Right cardiac atrium (tissue), 5 donors: ENCODE measurements at regions not wholly inside any gene's neighbourhood (a gene's known extent, or its start where the extent isn't known, plus 50 kb on each side); places are given as distances from the start of the nearest gene placed in this dataset.

ENCODE experiments used
- ATAC-seq, 2 donors: fragments of 200-7000 bp; cut with Tn5 transposase; one replicate each; pipeline versions ENCODE4 v1.8.0 to v1.9.1; 2020; ENCODE audit warnings: moderate library complexity in 2 of 2, mild to moderate bottlenecking in 1 of 2
- DNase-seq, 3 donors: peaks; one replicate each; pipeline ENCODE4 v3.0.0-alpha.2; 2020
- H3K27ac ChIP-seq: one replicate; pipeline ENCODE4 v1.5.1; 2013; ENCODE audit warnings: mild to moderate bottlenecking, low read length, control low read depth, moderate library complexity
- H3K27me3 ChIP-seq: one replicate; pipeline ENCODE4 v1.6.1; 2013; ENCODE audit not compliant: control insufficient read depth, insufficient read depth
- H3K4me1 ChIP-seq: one replicate; pipeline ENCODE4 v1.6.1; 2013; ENCODE audit warnings: low read length; ENCODE audit not compliant: control insufficient read depth, insufficient read depth
- H3K4me3 ChIP-seq: one replicate; pipeline ENCODE4 v1.5.1; 2013; ENCODE audit warnings: low read length, control low read depth
- H3K9me3 ChIP-seq: one replicate; pipeline ENCODE4 v1.6.1; 2013; ENCODE audit warnings: low read length; ENCODE audit not compliant: control insufficient read depth
- WGBS: extraction: QIAGEN DNeasy Blood & Tissue Kit; methylation state at CpG from one replicate; pipeline ENCODE4 v1.1.7; 2013; 5-methylcytosine and 5-hydroxymethylcytosine counted together
- intact Hi-C, 4 donors: fragments of 100-400 bp; cut with DNase I; formaldehyde crosslinking; loops; one replicate each; pipeline versions ENCODE4 v1.11.0 to v1.14.0; 2022 to 2023
- donor health status: healthy with polysubstance abuse.
- donor health status: DM: no; HTN: yes; CAD: no.
- donor health status: DM: no; HTN: no; CAD: no.
- donor health status: DM: no; HTN: yes; CAD: no; lungs with severe emphysema.
- donor health status: DM: yes; HTN: yes; CAD: no.

GRCh38 chr17:77352441-77352840 is 211.7 kb downstream of the SEC14L1 start:
- Histone ChIP-seq H3K9me3 (no peaks in the 10 kb centered on the region), H3K4me1 (peaks cover 12% of the 10 kb centered on the region), H3K27me3 (no peaks in the 10 kb centered on the region), H3K27ac (no peak overlapping the region), H3K4me3 (no peak overlapping the region)
- intact Hi-C loops, result no loop called here
- DNase-seq, result no peak
- WGBS, result 97% methylated on average over 10 of the region's 10 CpGs
- no peak for ATAC-seq

DNA sequence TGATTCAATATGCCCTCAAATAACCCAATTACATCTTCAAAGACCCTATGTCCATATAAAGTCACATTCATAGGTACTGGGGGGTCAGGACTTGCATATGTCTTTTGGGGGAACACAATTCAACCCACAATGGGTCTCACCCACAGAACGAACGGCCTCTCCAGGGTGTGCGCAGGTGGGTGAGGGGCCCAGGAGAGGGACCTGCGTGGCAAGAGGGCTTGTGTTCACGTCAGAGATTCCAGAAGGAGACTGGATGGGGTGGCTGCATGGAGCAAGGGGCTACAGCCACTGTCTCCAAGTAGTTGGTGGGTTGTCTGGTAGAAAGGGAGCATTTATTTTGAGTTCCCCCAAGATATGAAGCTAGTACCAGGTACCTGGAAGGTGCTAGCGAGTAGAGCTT is 212.2 kb downstream of the SEC14L1 start:
- intact Hi-C loops, result no loop called here
- no peak for DNase-seq
- 98% methylated on average over 6 of the region's 6 CpGs for WGBS
- no peak for ATAC-seq
- no peaks in the 10 kb centered on the region for H3K27me3 ChIP-seq
- no peaks in the 10 kb centered on the region for H3K9me3 ChIP-seq
- peaks cover 12% of the 10 kb centered on the region for H3K4me1 ChIP-seq
- no peak overlapping the region for H3K27ac ChIP-seq
- H3K4me3 ChIP-seq, result no peak overlapping the region

GRCh38 chr17:77353684-77354419 is 213.1 kb downstream of the SEC14L1 start:
- peaks cover 12% of the 10 kb centered on the region for H3K4me1 ChIP-seq
- no peak overlapping the region for H3K27ac ChIP-seq
- H3K4me3 ChIP-seq, result no peak overlapping the region
- no peaks in the 10 kb centered on the region for H3K9me3 ChIP-seq
- DNase-seq (no peak), ATAC-seq (no peak)
- WGBS, result 79% methylated on average over 15 of the region's 15 CpGs
- H3K27me3 ChIP-seq, result no peaks in the 10 kb centered on the region
- intact Hi-C loops, result no loop called here

GRCh38 chr17:77354420-77354669 is 213.6 kb downstream of the SEC14L1 start:
- peaks cover 12% of the 10 kb centered on the region for H3K4me1 ChIP-seq

DNA sequence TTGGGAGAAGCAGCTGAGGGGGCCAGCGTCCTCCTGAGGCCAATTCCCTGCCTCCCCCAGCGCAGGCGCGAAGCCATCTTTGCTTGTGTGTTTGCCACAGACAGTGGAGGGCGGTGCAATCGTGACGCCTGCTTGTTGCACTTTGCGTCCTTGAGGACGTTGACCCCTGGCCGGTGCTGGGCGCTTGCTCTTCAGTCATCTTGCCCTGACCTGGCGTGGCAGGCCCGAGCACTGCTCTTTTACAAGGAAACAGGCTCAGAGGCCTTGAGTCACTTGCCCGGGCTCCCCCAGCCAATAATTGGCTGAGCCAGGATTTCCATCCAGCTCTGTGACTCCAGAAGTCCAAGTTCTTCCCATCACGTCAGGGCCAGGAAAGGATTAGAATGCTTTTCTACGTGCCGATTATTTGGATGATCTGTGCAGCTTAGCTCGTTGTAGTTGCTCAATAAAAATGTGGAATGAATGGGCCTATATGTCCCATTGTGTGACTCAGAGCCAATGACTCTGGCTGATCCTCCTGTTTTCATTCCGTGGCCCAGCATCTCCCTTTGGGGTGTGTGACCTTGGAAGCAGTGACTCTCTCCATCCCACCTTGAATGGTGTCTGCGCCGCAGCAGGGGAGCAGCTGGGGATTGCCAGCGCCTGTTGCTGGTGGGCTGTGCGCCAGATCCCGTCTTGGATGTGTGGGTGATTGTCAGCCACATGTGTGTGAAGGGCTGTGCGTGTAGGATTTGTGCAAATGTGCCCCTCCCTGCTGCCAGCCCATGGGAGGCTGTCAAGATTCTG is 214.1 kb downstream of the SEC14L1 start:
- no peak overlapping the region for H3K4me3 ChIP-seq
- 66% methylated on average over 25 of the region's 25 CpGs for WGBS
- intact Hi-C loops, result no loop called here
- DNase-seq (peak; percentile 89 to 93 (median 93)), ATAC-seq (peak; percentile 62 to 67)
- no peaks in the 10 kb centered on the region for H3K9me3 ChIP-seq
- H3K27ac ChIP-seq, result peak overlapping the region; percentile 8
- peaks cover 12% of the 10 kb centered on the region for H3K4me1 ChIP-seq
- H3K27me3 ChIP-seq, result no peaks in the 10 kb centered on the region

More at GRCh38 chr17:77354420-77354669, 213.6 kb downstream of the SEC14L1 start:
- no peak for DNase-seq
- 78% methylated on average over 5 of the region's 5 CpGs for WGBS
- Histone ChIP-seq H3K4me3 (no peak overlapping the region), H3K27ac (no peak overlapping the region), H3K27me3 (no peaks in the 10 kb centered on the region), H3K9me3 (no peaks in the 10 kb centered on the region)
- intact Hi-C loops, result no loop called here
- ATAC-seq, result no peak

DNA sequence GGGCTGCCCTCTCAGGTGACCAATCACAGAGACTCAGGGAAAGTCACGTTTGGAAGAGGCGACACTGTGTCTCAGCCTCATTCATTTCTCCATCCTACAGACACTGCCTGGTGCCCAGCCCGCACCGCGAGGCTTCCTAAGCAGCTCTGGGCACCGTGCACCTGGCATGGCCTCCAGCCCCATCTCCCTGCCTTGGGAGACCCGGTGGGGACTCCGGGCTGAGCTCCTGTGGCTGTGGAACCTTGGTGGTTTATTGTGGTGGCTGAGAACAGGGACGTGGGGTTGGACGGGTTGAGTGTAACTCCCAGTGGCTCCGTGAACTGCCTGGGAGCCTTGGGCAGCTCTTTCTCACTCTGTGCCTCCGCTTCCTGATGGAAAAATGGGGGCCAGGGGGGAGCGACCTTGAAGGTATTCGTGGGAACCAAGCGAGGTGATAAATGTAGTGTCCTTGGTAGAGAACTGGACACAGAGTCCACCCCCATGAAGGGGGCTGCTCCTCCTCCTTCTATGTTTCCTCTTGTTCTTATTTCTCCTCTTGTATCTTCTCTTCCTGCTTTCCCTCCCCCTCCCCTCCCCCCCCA is 215.4 kb downstream of the SEC14L1 start:
- 81% methylated on average over 15 of the region's 15 CpGs for WGBS
- H3K27ac ChIP-seq, result no peak overlapping the region
- H3K9me3 ChIP-seq, result no peaks in the 10 kb centered on the region
- peaks cover 6% of the 10 kb centered on the region for H3K4me1 ChIP-seq
- intact Hi-C loops, result no loop called here
- no peak overlapping the region for H3K4me3 ChIP-seq
- no peaks in the 10 kb centered on the region for H3K27me3 ChIP-seq
- DNase-seq (no peak), ATAC-seq (no peak)

DNA sequence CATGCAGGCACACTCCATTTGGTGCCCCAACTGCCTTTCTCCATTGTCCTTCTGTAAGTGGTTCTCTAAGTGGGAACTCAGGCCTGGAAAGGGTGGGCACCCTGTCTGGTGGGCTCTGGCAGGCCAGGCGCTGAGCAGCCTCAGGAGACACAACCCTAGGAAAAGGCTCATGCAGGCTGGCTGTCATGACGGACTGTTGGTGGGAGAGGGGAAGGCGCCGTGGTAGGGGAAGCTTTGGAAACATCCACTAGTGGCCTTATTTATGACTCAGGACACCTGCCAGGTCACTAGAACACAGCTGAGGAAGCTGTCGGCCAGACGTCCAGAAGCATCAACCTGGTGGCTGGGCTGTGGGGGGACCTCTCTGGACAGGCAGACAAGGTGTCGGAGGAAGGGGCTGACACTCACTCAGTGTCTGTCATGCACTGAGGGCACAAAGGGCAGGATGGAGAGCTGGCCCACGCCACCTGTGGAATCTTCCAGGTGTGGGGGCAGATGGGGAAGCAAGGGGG is 216.0 kb downstream of the SEC14L1 start:
- DNase-seq, result no peak
- H3K27ac ChIP-seq, result no peak overlapping the region
- H3K9me3 ChIP-seq, result no peaks in the 10 kb centered on the region
- H3K27me3 ChIP-seq, result no peaks in the 10 kb centered on the region
- WGBS, result 79% methylated on average over 8 of the region's 8 CpGs
- ATAC-seq, result no peak
- intact Hi-C loops, result no loop called here
- H3K4me1 ChIP-seq, result peaks cover 6% of the 10 kb centered on the region
- no peak overlapping the region for H3K4me3 ChIP-seq

GRCh38 chr17:77358801-77359200 is 218.0 kb downstream of the SEC14L1 start:
- Histone ChIP-seq H3K27me3 (no peaks in the 10 kb centered on the region), H3K27ac (no peak overlapping the region), H3K4me1 (peaks cover 9% of the 10 kb centered on the region), H3K4me3 (no peak overlapping the region), H3K9me3 (no peaks in the 10 kb centered on the region)
- intact Hi-C loops, result no loop called here
- no peak for DNase-seq
- 71% methylated on average over 7 of the region's 7 CpGs for WGBS
- ATAC-seq, result no peak

DNA sequence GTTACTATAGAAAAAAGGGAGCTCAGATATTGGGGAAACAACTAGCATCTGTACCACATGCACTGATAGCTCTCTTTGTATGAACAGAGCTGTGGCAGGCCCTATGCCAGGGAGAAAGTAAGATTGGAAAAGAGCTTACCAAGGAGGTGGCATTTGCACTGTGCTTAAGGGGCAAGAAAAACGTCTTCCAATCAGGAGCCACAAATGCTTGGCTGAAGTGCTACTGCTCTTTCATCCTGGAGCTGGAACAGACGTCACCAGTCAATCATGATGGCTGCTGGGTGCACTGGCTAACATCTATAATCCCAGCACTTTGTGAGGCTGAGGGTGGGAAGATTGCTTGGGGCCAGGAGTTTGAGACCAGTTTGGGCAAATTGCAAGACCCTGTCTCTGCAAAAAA is 218.5 kb downstream of the SEC14L1 start:
- no peak for DNase-seq
- Histone ChIP-seq H3K27me3 (no peaks in the 10 kb centered on the region), H3K4me3 (no peak overlapping the region), H3K4me1 (peaks cover 6% of the 10 kb centered on the region), H3K9me3 (no peaks in the 10 kb centered on the region), H3K27ac (no peak overlapping the region)
- WGBS, result 56% methylated on average over 2 of the region's 2 CpGs
- intact Hi-C loops, result no loop called here
- no peak for ATAC-seq

DNA sequence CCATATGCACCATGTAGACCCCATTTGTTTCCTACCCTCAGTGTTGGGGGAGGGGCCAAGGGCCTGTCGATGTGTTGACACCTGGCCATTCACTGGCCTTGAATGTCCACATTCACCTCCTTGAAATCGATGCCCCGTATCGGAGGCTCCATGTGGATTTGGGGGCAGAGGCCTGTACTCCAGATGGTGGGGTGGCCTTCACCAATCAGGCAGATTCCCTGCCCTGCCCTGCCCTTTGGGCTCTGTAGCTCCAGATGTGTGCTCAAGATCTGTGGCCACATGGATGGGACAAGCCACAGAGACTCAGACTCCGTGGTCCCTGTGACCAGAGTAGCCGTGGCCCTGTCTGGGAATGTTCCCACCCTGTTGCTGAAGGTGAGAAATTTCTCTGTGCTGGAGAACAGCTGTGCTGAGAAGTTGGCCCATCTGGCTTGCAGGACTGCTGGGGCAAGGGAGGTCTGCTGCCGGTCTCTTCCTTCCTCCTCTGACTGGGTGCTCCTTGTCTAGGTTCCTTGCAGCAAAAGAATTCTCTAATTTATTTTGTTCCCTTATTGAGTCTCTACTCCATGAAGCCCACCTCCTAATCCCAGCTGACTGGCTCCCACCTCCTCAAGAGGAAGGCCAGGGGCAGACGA is 221.3 kb downstream of the SEC14L1 start:
- peaks cover 8% of the 10 kb centered on the region for H3K4me1 ChIP-seq
- H3K27ac ChIP-seq, result no peak overlapping the region
- 91% methylated on average over 8 of the region's 8 CpGs for WGBS
- ATAC-seq (no peak), DNase-seq (no peak)
- no peaks in the 10 kb centered on the region for H3K9me3 ChIP-seq
- H3K27me3 ChIP-seq, result no peaks in the 10 kb centered on the region
- intact Hi-C loops, result no loop called here
- no peak overlapping the region for H3K4me3 ChIP-seq

DNA sequence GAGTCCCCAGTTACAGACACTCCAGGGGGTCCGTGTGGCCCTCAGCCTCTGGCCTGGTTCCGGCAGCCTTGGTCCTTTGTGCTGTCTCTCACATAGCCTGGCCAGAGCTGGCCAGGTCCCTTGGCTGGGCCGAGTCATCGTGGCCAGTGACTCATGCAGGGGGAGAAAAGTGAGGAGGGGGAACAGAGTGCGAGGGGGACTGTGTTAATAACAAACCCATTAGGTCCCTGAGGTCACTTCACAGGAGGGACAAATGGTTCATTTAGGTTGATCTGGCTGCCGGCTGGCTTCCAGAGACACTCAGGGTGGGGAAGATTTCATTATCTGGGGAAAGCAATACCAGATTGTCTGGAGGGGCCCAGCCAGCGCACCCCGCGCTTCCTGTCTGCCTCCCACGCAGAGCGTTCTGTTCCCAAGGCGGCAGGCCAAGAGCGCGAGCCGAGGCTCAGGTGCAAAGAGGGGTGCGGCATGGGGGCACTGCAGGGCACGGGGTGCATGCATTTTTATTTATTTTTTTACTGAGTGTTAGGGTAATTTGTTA is 223.1 kb downstream of the SEC14L1 start:
- no peaks in the 10 kb centered on the region for H3K9me3 ChIP-seq
- H3K27ac ChIP-seq, result no peak overlapping the region
- peak; percentile 36 to 72 for ATAC-seq
- WGBS, result 40% methylated on average over 17 of the region's 17 CpGs
- H3K4me3 ChIP-seq, result no peak overlapping the region
- intact Hi-C loops, result no loop called here
- peak; percentile 66 to 82 (median 82) for DNase-seq
- no peaks in the 10 kb centered on the region for H3K27me3 ChIP-seq
- H3K4me1 ChIP-seq, result peaks cover 8% of the 10 kb centered on the region
